ENCODE measurements at regions not wholly inside any gene's neighbourhood (a gene's known extent, or its start where the extent isn't known, plus 50 kb on each side); places are given as distances from the start of the nearest gene placed in this dataset.

DNA sequence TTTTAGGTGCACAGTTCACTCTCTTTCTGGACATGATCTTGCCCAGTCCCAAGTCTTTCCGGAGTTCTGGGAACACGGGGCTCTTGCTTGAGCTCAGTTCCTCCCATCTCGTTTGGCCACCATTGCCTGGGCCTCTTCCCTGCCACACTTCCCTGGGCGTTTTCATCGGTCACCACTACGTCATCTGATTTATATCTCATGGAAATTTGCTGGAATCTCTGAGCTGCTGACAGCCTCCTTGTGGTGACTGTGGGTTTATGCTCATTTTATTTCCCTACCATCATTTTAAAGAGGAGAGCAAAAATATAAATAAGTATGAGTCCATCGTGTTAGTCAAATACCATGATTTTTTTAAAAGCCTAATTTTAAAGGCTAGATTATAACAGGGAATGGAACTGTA lies 449.1 kb upstream of the KAZN start:
- TF ChIP-seq, protein P1, sequence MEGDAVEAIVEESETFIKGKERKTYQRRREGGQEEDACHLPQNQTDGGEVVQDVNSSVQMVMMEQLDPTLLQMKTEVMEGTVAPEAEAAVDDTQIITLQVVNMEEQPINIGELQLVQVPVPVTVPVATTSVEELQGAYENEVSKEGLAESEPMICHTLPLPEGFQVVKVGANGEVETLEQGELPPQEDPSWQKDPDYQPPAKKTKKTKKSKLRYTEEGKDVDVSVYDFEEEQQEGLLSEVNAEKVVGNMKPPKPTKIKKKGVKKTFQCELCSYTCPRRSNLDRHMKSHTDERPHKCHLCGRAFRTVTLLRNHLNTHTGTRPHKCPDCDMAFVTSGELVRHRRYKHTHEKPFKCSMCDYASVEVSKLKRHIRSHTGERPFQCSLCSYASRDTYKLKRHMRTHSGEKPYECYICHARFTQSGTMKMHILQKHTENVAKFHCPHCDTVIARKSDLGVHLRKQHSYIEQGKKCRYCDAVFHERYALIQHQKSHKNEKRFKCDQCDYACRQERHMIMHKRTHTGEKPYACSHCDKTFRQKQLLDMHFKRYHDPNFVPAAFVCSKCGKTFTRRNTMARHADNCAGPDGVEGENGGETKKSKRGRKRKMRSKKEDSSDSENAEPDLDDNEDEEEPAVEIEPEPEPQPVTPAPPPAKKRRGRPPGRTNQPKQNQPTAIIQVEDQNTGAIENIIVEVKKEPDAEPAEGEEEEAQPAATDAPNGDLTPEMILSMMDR (IDR thresholded peaks at IDR 0.05): no peak
- H3K27me3 ChIP-seq: no peaks in the 10 kb centered on the region
- intact Hi-C loops (cut with DNase I): no loop called here
- no peak overlapping the region for H3K27ac ChIP-seq
- ATAC-seq (no peak), DNase-seq (no peak)
- no peaks in the 10 kb centered on the region for H3K9me3 ChIP-seq
- no peaks in the 10 kb centered on the region for H3K36me3 ChIP-seq
- no peak overlapping the region for H3K4me3 ChIP-seq
- no peaks in the 10 kb centered on the region for H3K4me1 ChIP-seq

DNA sequence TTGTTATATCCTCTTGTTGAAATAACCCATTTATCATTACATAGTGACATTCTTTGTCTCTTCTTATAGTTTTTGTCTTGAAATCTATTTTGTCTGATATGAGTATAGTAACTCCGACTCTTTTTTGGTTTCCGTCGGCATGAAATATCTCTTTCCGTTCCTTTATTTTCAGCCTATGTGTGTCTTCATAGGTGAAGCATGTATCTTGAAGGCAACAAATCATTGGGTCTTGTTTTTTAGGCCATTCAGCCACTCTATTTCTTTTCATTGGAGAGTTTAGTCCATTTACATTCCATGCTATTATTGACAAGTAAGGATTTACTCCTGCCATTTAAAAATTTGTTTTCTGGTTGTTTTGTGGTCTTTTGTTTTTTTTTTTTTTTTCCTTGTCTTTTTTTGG lies 441.9 kb upstream of the KAZN start:
- Histone ChIP-seq H3K27me3 (no peaks in the 10 kb centered on the region), H3K27ac (no peak overlapping the region), H3K4me1 (no peaks in the 10 kb centered on the region), H3K4me3 (no peak overlapping the region), H3K36me3 (no peaks in the 10 kb centered on the region), H3K9me3 (peaks cover 4% of the 10 kb centered on the region)
- TF ChIP-seq, protein P1 (IDR thresholded peaks at IDR 0.05): no peak
- ATAC-seq (no peak), DNase-seq (no peak)
- intact Hi-C loops (cut with DNase I): no loop called here

DNA sequence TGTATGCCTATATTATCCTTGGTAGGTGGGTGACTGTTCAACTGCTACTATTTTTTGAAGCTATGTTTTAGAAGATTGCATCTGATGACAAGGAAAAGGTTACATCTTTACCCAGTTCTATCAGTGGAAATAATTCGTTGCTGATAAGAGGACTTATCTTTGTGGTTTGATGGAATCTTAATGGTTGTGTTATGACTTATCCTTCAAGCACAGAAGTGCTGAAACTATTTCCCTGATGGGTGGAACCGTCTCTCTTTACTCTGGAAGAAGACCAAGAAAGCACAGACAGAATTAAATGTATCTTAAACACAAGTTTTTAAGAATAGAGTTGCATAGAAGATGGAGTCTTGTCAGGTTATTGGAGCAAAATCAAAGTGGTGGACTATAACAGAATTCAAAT lies 437.7 kb upstream of the KAZN start:
- H3K4me1 ChIP-seq: peaks cover 5% of the 10 kb centered on the region
- intact Hi-C loops (cut with DNase I): no loop called here
- ATAC-seq (no peak), DNase-seq (no peak)
- H3K9me3 ChIP-seq: peaks cover 4% of the 10 kb centered on the region
- H3K36me3 ChIP-seq: no peaks in the 10 kb centered on the region
- H3K4me3 ChIP-seq: no peak overlapping the region
- TF ChIP-seq, protein P1 (IDR thresholded peaks at IDR 0.05): no peak
- H3K27me3 ChIP-seq: no peaks in the 10 kb centered on the region
- H3K27ac ChIP-seq: no peak overlapping the region

DNA sequence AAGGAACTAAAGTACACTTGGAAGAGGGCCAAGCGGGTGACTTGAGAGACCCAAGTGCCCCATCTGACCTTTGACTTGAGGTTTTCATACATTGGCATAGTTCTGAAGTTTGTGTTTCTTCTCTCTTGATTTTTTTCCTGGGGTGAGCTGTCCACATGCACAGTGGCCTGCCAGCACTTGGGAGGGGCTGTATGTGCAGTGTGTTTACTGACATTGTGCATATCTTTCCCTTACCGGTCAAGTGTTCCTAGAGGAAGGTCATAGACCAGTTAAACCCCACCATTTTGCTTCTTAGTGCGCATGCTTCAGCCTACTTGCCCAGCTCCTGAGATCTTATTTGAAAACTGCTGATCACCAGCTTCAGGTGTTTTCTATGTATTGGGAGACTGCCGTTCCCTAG lies 435.2 kb upstream of the KAZN start:
- no peak for DNase-seq
- Histone ChIP-seq H3K9me3 (peaks cover 1% of the 10 kb centered on the region), H3K27ac (no peak overlapping the region), H3K4me1 (peaks cover 6% of the 10 kb centered on the region), H3K27me3 (no peaks in the 10 kb centered on the region), H3K36me3 (no peaks in the 10 kb centered on the region), H3K4me3 (no peak overlapping the region)
- intact Hi-C loops (cut with DNase I): no loop called here
- no peak for ATAC-seq
- TF ChIP-seq, protein P1 (IDR thresholded peaks at IDR 0.05): no peak

DNA sequence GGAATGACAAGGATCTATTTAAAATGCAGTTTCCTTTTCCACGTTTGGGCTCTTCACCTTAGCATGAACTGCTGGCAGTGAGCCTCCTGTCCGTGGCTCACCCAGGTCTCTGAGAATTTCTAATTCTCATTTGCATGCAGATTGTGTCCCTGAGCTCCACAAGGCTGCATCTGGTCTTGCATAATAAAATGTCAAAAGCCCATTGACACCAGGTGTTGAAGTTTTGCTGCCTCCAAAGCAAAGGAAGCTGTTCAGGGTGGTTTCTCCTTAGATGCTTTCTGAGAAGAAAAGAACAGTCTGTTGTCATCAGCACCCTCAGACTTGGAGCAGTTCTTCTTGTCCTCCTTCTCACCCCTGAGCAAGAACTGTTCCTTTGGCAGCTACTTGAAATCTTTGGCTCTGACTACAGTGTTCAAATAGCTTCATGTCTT lies 433.1 kb upstream of the KAZN start:
- peak overlapping the region; percentile 6 for H3K27ac ChIP-seq
- no peaks in the 10 kb centered on the region for H3K27me3 ChIP-seq
- DNase-seq (no peak), ATAC-seq (peak; percentile 57)
- H3K9me3 ChIP-seq: no peaks in the 10 kb centered on the region
- peaks cover 6% of the 10 kb centered on the region for H3K4me1 ChIP-seq
- no peaks in the 10 kb centered on the region for H3K36me3 ChIP-seq
- intact Hi-C loops (cut with DNase I): no loop called here
- H3K4me3 ChIP-seq: no peak overlapping the region
- TF ChIP-seq, protein P1 (IDR thresholded peaks at IDR 0.05): no peak

DNA sequence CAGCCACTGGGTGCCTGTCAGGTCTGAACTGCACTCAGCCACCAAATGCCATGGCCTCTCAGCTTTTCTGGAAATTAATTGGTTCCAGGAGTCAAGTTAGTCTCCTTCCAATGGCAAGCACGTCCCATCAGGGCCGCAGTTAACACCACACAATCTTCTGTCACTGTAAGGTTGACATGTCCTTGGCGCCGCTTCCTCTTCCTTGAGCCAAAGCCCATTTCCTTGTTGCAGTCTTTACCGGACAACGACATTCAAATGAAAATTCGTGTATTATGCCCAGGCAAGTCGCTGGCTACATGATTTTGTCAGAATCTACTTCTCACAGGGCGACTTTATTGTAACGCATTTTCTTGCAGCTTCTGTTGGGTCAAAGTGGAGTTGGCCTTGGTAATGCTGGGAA lies 430.6 kb upstream of the KAZN start:
- Histone ChIP-seq H3K27me3 (no peaks in the 10 kb centered on the region), H3K36me3 (no peaks in the 10 kb centered on the region), H3K4me3 (no peak overlapping the region), H3K9me3 (no peaks in the 10 kb centered on the region), H3K27ac (no peak overlapping the region), H3K4me1 (peaks cover 6% of the 10 kb centered on the region)
- intact Hi-C loops (cut with DNase I): no loop called here
- TF ChIP-seq, protein P1 (IDR thresholded peaks at IDR 0.05): no peak
- DNase-seq (no peak), ATAC-seq (no peak)

Data from upper lobe of right lung (tissue), 1 donor.